Lower leg skin (tissue), 4 donors: ENCODE measurements at regions not wholly inside any gene's neighbourhood (a gene's known extent, or its start where the extent isn't known, plus 50 kb on each side); places are given as distances from the start of the nearest gene placed in this dataset.

Experiments
- DNase-seq, 2 donors: peaks; one replicate each; pipeline ENCODE4 v3.0.0-alpha.2; 2019; ENCODE audit warnings: low spot score in 2 of 2
- H3K4me3 ChIP-seq: fragments of 200-600 bp; sonication (generic); 2 replicates; pipeline ENCODE4 v1.5.1; 2017; ENCODE audit warnings: mild to moderate bottlenecking, low read depth; ENCODE audit not compliant: poor library complexity, severe bottlenecking
- POLR2A ChIP-seq, 2 donors: fragments of 450-650 bp; IDR thresholded peaks; one replicate each; pipeline ENCODE4 v1.6.1; 2016 to 2017; ENCODE audit warnings: antibody characterized with exemption in 2 of 2, mild to moderate bottlenecking in 1 of 2, moderate library complexity in 1 of 2
- WGBS, 2 donors: methylation state at CpG; one replicate each; pipeline ENCODE4 v1.1.5; 2018; 5-methylcytosine and 5-hydroxymethylcytosine counted together
- intact Hi-C: fragments of 100-400 bp; cut with DNase I; formaldehyde crosslinking; loops from one replicate; pipeline ENCODE4 v1.15.0; 2023; ENCODE audit warnings: low total_unique reads
- TF ChIP-seq, protein P1 (sequence below), 3 donors: fragments of 450-650 bp; IDR thresholded peaks; one replicate each; pipeline ENCODE4 v1.5.1; 2016; ENCODE audit warnings: antibody characterized with exemption in 3 of 3, mild to moderate bottlenecking in 3 of 3, moderate library complexity in 2 of 3

- TF ChIP-seq, protein P1, sequence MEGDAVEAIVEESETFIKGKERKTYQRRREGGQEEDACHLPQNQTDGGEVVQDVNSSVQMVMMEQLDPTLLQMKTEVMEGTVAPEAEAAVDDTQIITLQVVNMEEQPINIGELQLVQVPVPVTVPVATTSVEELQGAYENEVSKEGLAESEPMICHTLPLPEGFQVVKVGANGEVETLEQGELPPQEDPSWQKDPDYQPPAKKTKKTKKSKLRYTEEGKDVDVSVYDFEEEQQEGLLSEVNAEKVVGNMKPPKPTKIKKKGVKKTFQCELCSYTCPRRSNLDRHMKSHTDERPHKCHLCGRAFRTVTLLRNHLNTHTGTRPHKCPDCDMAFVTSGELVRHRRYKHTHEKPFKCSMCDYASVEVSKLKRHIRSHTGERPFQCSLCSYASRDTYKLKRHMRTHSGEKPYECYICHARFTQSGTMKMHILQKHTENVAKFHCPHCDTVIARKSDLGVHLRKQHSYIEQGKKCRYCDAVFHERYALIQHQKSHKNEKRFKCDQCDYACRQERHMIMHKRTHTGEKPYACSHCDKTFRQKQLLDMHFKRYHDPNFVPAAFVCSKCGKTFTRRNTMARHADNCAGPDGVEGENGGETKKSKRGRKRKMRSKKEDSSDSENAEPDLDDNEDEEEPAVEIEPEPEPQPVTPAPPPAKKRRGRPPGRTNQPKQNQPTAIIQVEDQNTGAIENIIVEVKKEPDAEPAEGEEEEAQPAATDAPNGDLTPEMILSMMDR (IDR thresholded peaks at IDR 0.05) = no peak
- TF ChIP-seq POLR2A (IDR thresholded peaks at IDR 0.05) = no peak
- 77 to 80% methylated on average over 6 of the region's 6 CpGs for WGBS, 2 donors
- DNase-seq = no peak
- intact Hi-C loops = no loop called here
- H3K4me3 ChIP-seq = no peak overlapping the region
Observed at GRCh38 chr18:76203552-76203951, 291.5 kb downstream of the ZNF516 start.

DNA sequence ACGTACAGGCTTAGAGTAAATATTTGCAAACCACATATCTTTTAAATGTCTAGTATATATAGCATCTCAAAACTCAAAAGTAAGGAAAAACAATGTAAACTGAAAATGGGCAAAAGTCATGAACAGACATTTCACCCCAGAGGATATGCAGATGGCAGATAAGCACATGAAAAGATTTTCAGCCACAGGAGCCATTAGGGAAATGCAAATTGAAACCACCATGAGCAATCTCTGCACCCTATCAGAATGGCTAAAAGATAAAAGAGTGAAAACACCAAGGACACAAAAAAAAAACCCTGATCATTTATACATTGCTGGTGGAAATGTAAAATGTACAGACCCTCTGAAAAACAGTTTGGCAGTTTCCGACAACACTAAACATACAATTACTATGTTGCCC, 292.7 kb downstream of the ZNF516 start:
- intact Hi-C loops = no loop called here
- H3K4me3 ChIP-seq = no peak overlapping the region
- WGBS, 2 donors = 90 to 94% methylated on average over 2 of the region's 2 CpGs
- TF ChIP-seq POLR2A (IDR thresholded peaks at IDR 0.05) = no peak
- TF ChIP-seq, protein P1 (IDR thresholded peaks at IDR 0.05) = no peak
- DNase-seq = no peak

- 29 to 36% methylated on average over 1 of the region's 1 CpG for WGBS, 2 donors
- no peak overlapping the region for H3K4me3 ChIP-seq
- TF ChIP-seq POLR2A (IDR thresholded peaks at IDR 0.05) = no peak
- TF ChIP-seq, protein P1 (IDR thresholded peaks at IDR 0.05) = no peak
- intact Hi-C loops = no loop called here
- DNase-seq = no peak
Observed at GRCh38 chr18:76195601-76196000, 299.4 kb downstream of the ZNF516 start.

DNA sequence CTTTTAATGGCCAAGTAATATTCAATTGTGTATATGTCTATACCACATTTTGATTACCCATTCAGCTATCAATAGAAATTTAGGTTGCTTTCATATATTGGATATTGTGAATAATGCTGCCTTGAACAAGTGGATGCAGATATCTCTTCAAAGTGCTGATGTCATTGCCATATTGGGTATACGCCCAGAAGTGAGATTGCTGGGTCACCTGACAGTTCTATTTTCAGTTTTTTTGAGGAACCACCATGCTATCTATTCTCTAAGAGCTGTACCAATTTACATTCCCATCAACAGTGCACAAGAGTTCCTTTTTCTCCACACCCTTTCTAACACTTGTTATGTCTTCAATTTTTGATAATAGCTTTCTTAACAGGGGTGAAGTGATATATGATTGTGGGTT, 306.9 kb downstream of the ZNF516 start:
- intact Hi-C loops = no loop called here
- DNase-seq = no peak
- 15 to 48% methylated on average over 1 of the region's 1 CpG for WGBS, 2 donors
- H3K4me3 ChIP-seq = no peak overlapping the region
- TF ChIP-seq, protein P1 (IDR thresholded peaks at IDR 0.05) = no peak
- TF ChIP-seq POLR2A (IDR thresholded peaks at IDR 0.05) = no peak

DNA sequence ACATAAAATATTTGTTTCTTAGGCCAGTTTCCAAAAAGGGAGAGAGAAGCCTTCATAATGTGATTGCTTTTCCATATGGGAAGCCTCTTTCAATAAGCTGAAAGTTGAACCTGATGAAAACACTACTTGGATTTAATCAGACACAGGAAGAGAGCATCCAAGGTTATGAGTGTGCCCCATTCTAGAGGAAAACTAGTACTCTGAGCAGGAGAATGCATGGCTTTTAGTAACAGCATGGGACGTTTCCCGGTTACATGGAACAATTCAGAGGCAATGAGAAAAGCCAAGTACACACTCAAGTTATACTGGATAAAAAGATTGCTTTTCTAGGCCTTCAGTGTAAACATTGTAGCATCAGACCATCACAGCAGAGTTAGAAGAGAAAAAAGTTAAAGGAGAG, 315.8 kb downstream of the ZNF516 start:
- TF ChIP-seq POLR2A (IDR thresholded peaks at IDR 0.05) = no peak
- no peak overlapping the region for H3K4me3 ChIP-seq
- intact Hi-C loops = no loop called here
- no peak for DNase-seq
- WGBS, 2 donors = 85 to 87% methylated on average over 2 of the region's 2 CpGs

DNA sequence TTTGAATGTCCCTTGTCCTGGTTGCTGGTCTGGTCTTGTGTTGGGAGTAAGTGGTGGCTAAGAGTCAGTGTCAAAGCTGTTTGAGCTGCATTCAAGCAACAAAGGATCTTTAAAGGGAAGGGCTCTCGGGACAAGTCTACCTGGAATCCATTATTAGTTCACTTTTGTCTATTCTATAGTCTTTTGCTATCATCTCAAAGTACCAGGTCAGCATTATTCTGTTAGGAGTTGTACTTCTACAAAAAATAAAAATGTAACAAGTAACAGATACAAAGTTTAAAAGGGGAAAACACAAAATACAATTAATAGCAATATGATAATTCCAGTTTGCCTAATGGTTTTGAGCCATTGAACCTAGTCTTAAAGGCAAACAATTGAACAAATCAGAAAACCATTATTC, 317.9 kb downstream of the ZNF516 start:
- no peak for TF ChIP-seq POLR2A (IDR thresholded peaks at IDR 0.05)
- TF ChIP-seq, protein P1 (IDR thresholded peaks at IDR 0.05) = no peak
- intact Hi-C loops = no loop called here
- 85 to 100% methylated on average over 1 of the region's 1 CpG for WGBS, 2 donors
- no peak for DNase-seq
- no peak overlapping the region for H3K4me3 ChIP-seq
